ENCODE measurements at regions not wholly inside any gene's neighbourhood (a gene's known extent, or its start where the extent isn't known, plus 50 kb on each side); places are given as distances from the start of the nearest gene placed in this dataset.

DNA sequence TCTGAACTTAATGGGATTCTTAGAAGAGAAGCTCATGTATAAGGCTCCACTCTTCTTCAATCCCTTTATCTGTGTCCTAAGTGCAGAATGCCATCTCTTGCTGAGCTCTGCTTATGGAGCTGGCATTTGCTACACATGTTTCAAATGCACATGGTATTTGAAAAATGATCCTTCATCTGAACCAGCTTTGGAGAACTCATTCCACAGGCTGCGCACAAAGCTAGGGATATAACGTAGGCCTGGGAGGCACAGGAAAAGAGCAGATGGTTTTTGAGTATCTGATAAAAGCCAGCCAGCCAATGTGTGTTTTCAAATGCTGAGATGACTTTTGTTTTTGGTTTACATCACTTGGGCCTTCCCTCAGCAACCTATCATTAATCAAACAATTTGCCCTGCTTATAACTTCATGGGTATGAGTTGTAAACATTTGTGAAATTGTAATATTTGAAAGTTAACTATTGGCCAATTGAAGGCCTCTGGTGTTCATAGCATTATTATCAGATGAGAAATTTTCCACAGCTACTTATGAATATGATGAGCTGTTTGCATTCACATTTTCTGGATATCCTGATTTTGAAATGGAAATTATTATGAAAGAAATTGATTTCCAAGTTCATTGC, 729.0 kb downstream of the FGF9 start:
- Histone ChIP-seq H3K27ac (no peak overlapping the region), H3K4me2 (no peak overlapping the region), H3K4me1 (peaks cover 0 to 7% (median 0%) of the 10 kb centered on the region in 10 experiments; a peak in 2 of 20 replicates), H4K20me1 (no peaks in the 10 kb centered on the region), H3K36me3 (no peaks in the 10 kb centered on the region), H3K9me3 (replicated peaks in 1 of 11) (peaks cover 0 to 43% (median 35%) of the 10 kb centered on the region in 11 experiments; a peak in 19 of 22 replicates), H3K27me3 (no peaks in the 10 kb centered on the region), H3K9ac (no peak overlapping the region), H3K4me3 (no peak overlapping the region)
- TF ChIP-seq Cebpa-rat (IDR thresholded peaks at IDR 0.05) = no peak

DNA sequence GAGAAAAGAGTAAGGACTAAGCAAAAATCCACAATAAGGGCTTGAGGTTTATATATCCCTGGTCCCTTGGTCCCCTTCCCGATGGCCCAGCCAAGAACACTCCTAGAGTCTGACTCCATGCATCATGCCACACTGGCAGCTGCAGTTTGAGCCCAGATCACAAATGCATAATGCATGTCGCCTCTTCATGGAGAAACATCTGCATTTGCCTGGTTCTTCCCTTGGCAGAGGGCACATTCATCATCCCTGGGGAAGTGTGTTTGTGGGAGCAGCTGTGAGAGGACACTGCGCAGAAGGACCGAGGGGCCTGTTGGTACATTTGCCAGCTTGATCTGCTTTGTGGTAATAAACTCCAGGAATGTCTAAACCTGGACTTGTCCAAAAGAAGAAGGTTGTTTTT, 731.8 kb downstream of the FGF9 start:
- no peak for TF ChIP-seq Cebpa-rat (IDR thresholded peaks at IDR 0.05)
- Histone ChIP-seq H3K36me3 (0 out of 22 replicates have a peak, but pooled peaks cover 0 to 3% (median 0%) of the 10 kb centered on the region in 11 experiments), H3K27me3 (no peaks in the 10 kb centered on the region), H3K4me1 (no peaks in the 10 kb centered on the region), H4K20me1 (no peaks in the 10 kb centered on the region), H3K9ac (no peak overlapping the region), H3K9me3 (replicated peaks in 1 of 11) (peaks cover 0 to 44% (median 29%) of the 10 kb centered on the region in 11 experiments; a peak in 19 of 22 replicates), H3K27ac (no peak overlapping the region), H3K4me2 (no peak overlapping the region), H3K4me3 (no peak overlapping the region)

DNA sequence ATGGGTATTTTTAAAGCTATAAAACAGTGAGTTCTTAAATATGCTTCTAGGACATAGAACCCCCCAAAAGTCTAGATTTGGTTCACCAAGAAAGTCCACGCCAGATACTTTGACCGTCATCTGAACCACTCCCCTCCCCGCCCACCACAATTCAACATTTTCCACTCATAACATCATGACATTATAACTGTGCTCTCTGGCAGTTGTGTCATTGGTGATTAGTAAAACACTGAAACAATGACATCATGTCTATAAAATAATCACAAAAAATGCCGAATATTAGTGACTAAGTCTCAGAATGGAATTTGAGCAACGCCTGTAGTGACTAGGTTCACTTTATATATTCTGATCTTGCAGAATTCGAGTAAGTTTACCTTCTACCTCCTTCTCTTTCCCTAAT, 732.3 kb downstream of the FGF9 start:
- Histone ChIP-seq H3K4me1 (no peaks in the 10 kb centered on the region), H4K20me1 (no peaks in the 10 kb centered on the region), H3K27ac (no peak overlapping the region), H3K9me3 (replicated peaks in 1 of 11) (peaks cover 0 to 40% (median 25%) of the 10 kb centered on the region in 11 experiments; a peak in 19 of 22 replicates), H3K4me3 (no peak overlapping the region), H3K4me2 (no peak overlapping the region), H3K27me3 (no peaks in the 10 kb centered on the region), H3K36me3 (0 out of 22 replicates have a peak, but pooled peaks cover 0 to 3% (median 0%) of the 10 kb centered on the region in 11 experiments), H3K9ac (no peak overlapping the region)
- no peak for TF ChIP-seq Cebpa-rat (IDR thresholded peaks at IDR 0.05)

DNA sequence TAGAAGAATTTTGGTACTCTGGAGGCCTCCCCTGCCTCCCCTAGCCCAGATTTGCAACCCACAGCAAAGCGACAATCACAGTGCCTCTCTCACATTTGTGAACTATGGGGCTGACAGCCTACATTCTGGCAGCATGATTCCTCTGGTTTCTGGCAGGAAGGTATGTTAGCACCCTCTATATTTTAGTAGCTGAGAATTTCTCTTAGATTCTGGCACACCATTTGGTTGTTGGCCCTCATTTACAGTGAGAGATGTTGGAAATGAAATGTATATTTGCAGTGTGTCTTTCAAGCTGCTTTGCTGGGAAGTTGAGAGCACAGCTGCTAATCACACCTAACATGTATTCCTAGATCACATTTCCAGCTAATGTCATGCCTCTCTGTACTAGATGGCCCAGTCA, 735.0 kb downstream of the FGF9 start:
- Histone ChIP-seq H3K4me2 (no peak overlapping the region), H3K27me3 (no peaks in the 10 kb centered on the region), H3K4me1 (no peaks in the 10 kb centered on the region), H3K9me3 (replicated peaks in 1 of 11) (peaks cover 19 to 58% (median 45%) of the 10 kb centered on the region in 11 experiments), H4K20me1 (no peaks in the 10 kb centered on the region), H3K9ac (no peak overlapping the region), H3K36me3 (0 out of 22 replicates have a peak, but pooled peaks cover 0 to 3% (median 0%) of the 10 kb centered on the region in 11 experiments), H3K27ac (no peak overlapping the region), H3K4me3 (no peak overlapping the region)
- TF ChIP-seq Cebpa-rat (IDR thresholded peaks at IDR 0.05) = peak in 1 of 11 experiments; percentile 5; a peak in 1 of 22 replicates

DNA sequence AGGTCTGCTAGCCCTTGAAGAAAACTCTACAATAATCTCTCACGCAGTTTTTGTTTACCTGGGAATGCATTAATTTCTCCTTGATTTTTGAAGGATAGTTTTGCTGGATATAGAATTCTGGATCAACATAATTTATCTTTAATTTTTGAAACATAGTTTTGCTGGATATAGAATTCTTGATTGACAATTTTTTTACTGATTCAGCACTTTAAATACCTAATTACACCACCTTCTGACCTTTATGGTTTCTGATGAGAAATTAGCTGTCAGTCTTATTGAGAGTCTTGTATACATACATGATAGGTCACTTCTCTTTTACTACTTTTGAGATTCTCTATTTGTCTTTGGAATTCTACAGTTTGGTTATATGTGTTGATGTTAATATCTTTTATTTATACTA, 741.6 kb downstream of the FGF9 start:
- no peaks in the 10 kb centered on the region for H4K20me1 ChIP-seq
- no peaks in the 10 kb centered on the region for H3K36me3 ChIP-seq
- H3K9me3 ChIP-seq (replicated peaks in 1 of 11) = peaks cover 50 to 87% (median 67%) of the 10 kb centered on the region in 11 experiments
- no peaks in the 10 kb centered on the region for H3K4me1 ChIP-seq
- no peak overlapping the region for H3K4me3 ChIP-seq
- no peaks in the 10 kb centered on the region for H3K27me3 ChIP-seq
- H3K9ac ChIP-seq = no peak overlapping the region
- H3K27ac ChIP-seq = no peak overlapping the region
- TF ChIP-seq Cebpa-rat (IDR thresholded peaks at IDR 0.05) = no peak
- H3K4me2 ChIP-seq = no peak overlapping the region

DNA sequence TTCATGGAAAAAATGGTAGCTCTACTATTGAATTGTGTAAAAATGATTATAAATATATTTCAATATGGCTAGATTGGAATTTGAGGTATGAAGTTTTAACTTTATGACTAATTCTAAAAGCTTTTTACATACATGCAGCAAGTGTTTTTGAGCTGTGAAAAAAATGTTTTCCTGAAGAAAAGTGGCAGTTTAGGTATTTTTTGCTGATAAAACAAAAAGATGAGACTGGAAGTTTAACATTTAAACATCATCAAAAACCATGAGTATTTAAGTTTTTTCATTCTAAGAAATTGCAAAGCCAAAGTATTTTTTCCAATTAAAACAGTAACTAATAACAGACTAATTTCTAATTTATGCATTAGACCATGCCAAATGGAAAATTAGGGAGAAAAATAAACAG, 751.1 kb downstream of the FGF9 start:
- H4K20me1 ChIP-seq = no peaks in the 10 kb centered on the region
- H3K27ac ChIP-seq = no peak overlapping the region
- H3K27me3 ChIP-seq = no peaks in the 10 kb centered on the region
- H3K36me3 ChIP-seq = no peaks in the 10 kb centered on the region
- H3K9ac ChIP-seq = no peak overlapping the region
- no peak for TF ChIP-seq Cebpa-rat (IDR thresholded peaks at IDR 0.05)
- no peak overlapping the region for H3K4me2 ChIP-seq
- H3K9me3 ChIP-seq (replicated peaks in 1 of 11) = peaks cover 5 to 32% (median 16%) of the 10 kb centered on the region in 11 experiments; a peak in 13 of 22 replicates
- no peak overlapping the region for H3K4me3 ChIP-seq
- H3K4me1 ChIP-seq = no peaks in the 10 kb centered on the region

DNA sequence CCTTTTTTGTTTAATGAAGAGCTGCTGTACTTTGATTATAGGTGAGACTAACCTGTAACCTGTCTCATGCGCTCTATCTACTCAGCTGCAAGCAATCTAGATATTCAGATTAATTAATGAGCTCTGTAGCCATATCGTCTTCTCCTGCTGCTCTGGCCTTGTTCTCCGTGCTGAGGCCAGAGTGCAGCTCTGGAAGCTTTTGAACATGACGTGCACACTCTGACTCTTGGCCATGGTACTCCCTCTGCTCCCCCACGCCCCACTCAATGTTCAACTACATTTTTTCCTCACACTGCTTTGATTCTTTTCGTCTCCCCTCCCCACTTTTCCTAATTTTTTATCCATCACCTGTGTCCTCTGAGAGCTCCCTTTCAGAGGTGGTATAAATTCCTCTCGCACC, 751.8 kb downstream of the FGF9 start:
- TF ChIP-seq Cebpa-rat (IDR thresholded peaks at IDR 0.05) = no peak
- Histone ChIP-seq H3K9me3 (replicated peaks in 1 of 11) (peaks cover 5 to 31% (median 16%) of the 10 kb centered on the region in 11 experiments; a peak in 15 of 22 replicates), H3K4me2 (no peak overlapping the region), H3K36me3 (no peaks in the 10 kb centered on the region), H3K4me3 (no peak overlapping the region), H3K4me1 (no peaks in the 10 kb centered on the region), H3K9ac (no peak overlapping the region), H4K20me1 (no peaks in the 10 kb centered on the region), H3K27ac (no peak overlapping the region), H3K27me3 (no peaks in the 10 kb centered on the region)

DNA sequence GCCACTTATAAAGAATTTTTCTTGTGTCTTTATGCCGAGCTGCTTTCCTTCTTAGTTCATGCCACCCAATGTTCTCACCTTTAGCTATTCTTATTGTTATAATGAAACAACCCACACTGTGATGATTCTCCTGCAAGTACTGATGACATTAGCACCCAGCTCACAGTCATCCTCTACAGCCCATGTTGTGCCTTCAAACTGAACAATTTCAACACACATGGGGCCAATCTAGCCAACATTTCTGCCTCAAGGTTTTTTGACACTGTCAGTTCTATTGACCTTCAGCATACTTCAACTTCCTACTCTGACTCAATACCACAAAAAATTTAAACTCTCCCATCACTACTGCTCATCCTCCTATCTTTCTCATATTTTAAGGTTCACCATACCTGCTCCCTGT, 752.4 kb downstream of the FGF9 start:
- no peak overlapping the region for H3K4me3 ChIP-seq
- no peak for TF ChIP-seq Cebpa-rat (IDR thresholded peaks at IDR 0.05)
- H3K27ac ChIP-seq = no peak overlapping the region

DNA sequence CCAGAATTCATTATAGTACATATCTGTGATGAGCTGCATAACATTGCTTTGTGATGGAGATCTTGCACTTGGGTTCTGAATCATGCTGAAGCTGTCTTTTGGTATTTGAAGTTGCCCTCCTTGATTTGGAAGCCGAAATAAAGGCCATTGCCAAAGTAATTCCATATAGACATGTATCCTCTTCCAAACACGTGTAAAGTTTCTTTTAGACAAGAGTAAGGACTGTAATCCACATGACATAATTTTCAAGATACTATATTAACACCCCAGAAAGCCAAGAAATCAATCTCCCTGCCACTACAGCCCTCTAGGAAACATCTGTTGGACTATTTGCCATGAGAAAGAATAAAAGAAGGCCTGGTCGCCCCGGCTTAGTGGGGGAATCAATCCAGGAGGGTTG, 754.2 kb downstream of the FGF9 start:
- Histone ChIP-seq H4K20me1 (no peaks in the 10 kb centered on the region), H3K4me3 (no peak overlapping the region), H3K27ac (no peak overlapping the region), H3K36me3 (no peaks in the 10 kb centered on the region), H3K9me3 (replicated peaks in 1 of 11) (peaks cover 3 to 35% (median 22%) of the 10 kb centered on the region in 11 experiments; a peak in 18 of 22 replicates), H3K4me1 (no peaks in the 10 kb centered on the region), H3K27me3 (no peaks in the 10 kb centered on the region), H3K9ac (no peak overlapping the region), H3K4me2 (no peak overlapping the region)
- TF ChIP-seq Cebpa-rat (IDR thresholded peaks at IDR 0.05) = no peak

More for the DNA sequence above, 752.4 kb downstream of the FGF9 start:
- Histone ChIP-seq H3K9me3 (replicated peaks in 1 of 11) (peaks cover 5 to 32% (median 22%) of the 10 kb centered on the region in 11 experiments; a peak in 16 of 22 replicates), H3K4me2 (no peak overlapping the region), H4K20me1 (no peaks in the 10 kb centered on the region), H3K36me3 (no peaks in the 10 kb centered on the region), H3K9ac (no peak overlapping the region), H3K27me3 (no peaks in the 10 kb centered on the region), H3K4me1 (no peaks in the 10 kb centered on the region)

DNA sequence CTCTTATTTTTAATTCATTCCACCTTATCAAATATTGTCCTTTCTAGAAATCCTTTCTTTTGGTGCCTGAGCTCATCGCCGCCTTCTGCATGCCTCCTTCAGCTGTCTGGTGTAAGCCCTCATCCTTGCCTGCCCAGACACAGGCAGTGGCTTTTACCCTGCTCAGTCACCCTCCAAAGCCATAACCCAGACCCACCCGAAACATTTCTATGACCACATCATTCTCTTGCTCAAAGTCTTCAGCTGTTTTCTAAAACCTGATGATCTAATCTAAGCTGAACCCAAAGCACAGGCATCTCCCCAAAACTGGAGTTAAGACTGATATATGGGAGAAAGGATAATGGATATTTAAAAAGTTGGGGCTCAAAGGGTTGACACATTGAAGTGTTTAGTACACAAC, 753.7 kb upstream of the SGCG start:
- TF ChIP-seq Cebpa-rat (IDR thresholded peaks at IDR 0.05) = no peak
- no peak overlapping the region for H3K27ac ChIP-seq
- no peaks in the 10 kb centered on the region for H3K36me3 ChIP-seq
- no peaks in the 10 kb centered on the region for H3K27me3 ChIP-seq
- H3K4me1 ChIP-seq = no peaks in the 10 kb centered on the region
- H3K9ac ChIP-seq = no peak overlapping the region
- H3K4me3 ChIP-seq = no peak overlapping the region
- H3K9me3 ChIP-seq (replicated peaks in 1 of 11) = peaks cover 3 to 35% (median 24%) of the 10 kb centered on the region in 11 experiments; a peak in 21 of 22 replicates
- no peak overlapping the region for H3K4me2 ChIP-seq
- H4K20me1 ChIP-seq = no peaks in the 10 kb centered on the region

All from BLaER1 treated with 17β-estradiol and CSF1 and Interleukin-3, amounts not matched to agents 10 nM and 100 nM (cell line).